H1 (cell line): ENCODE measurements at regions not wholly inside any gene's neighbourhood (a gene's known extent, or its start where the extent isn't known, plus 50 kb on each side); places are given as distances from the start of the nearest gene placed in this dataset.

ENCODE experiments used
- CTCF ChIA-PET: fragments of 300-600 bp; sonication (Branson Sonifier 250); formaldehyde crosslinking; loops from one replicate; lab custom pipeline; 2021; ENCODE audit not compliant: partially characterized antibody; lab: Charles Lee
- POLR2A ChIA-PET: fragments of 300-600 bp; sonication (Branson Sonifier 250); formaldehyde crosslinking; loops from one replicate; lab custom pipeline; 2021; ENCODE audit warnings: inconsistent platforms; ENCODE audit not compliant: partially characterized antibody; lab: Charles Lee
- DNase-seq, 2 experiments: peaks; one replicate each; pipeline versions ENCODE4 v3.0.0 to v3.0.0-alpha.2; 2010 to 2022; ENCODE audit warnings: low spot score in 2 of 2, low read depth in 1 of 2, mixed read lengths in 1 of 2
- FAIRE-seq: peaks from 2 replicates; lab custom pipeline; 2011; peaks lifted over from hg19 to GRCh38; lab: Jason Lieb, UNC
- H2AFZ ChIP-seq: 2 replicates; pipeline ENCODE4 v1.8.1; 2012; ENCODE audit warnings: low read length, inconsistent platforms
- H2AK5ac ChIP-seq: 2 replicates; pipeline ENCODE4 v1.6.1; 2013; ENCODE audit warnings: low read depth, low read length
- H2BK120ac ChIP-seq: replicated peaks from 2 replicates; pipeline ENCODE3; 2013; ENCODE audit warnings: low read depth, low read length, inconsistent platforms
- H2BK12ac ChIP-seq: 2 replicates; pipeline ENCODE4 v1.6.1; 2013; ENCODE audit warnings: low read depth, low read length
- H2BK15ac ChIP-seq: 2 replicates; pipeline ENCODE4 v1.6.1; 2013; ENCODE audit warnings: low read length
- H2BK20ac ChIP-seq: 2 replicates; pipeline ENCODE4 v1.6.1; 2013; ENCODE audit warnings: low read length
- H2BK5ac ChIP-seq: 2 replicates; pipeline ENCODE4 v1.6.1; 2013; ENCODE audit warnings: low read depth, low read length
- H3K14ac ChIP-seq: 2 replicates; pipeline ENCODE4 v1.6.1; 2013; ENCODE audit warnings: inconsistent platforms; ENCODE audit not compliant: insufficient read length
- H3K18ac ChIP-seq: 2 replicates; pipeline ENCODE4 v1.6.1; 2013; ENCODE audit warnings: low read length; ENCODE audit errors: extremely low read depth
- H3K23ac ChIP-seq: 2 replicates; pipeline ENCODE4 v1.6.1; 2013; ENCODE audit warnings: inconsistent platforms; ENCODE audit not compliant: insufficient read length
- H3K23me2 ChIP-seq: 2 replicates; pipeline ENCODE4 v1.6.1; 2013; ENCODE audit warnings: low read depth, low read length
- H3K27ac ChIP-seq: 2 replicates; pipeline ENCODE4 v1.6.1; 2011; ENCODE audit warnings: low read depth, low read length, inconsistent platforms
- H3K27me3 ChIP-seq, 4 experiments: replicated peaks in 1 of 4; 1 replicate in 1 of 4; 2 replicates in 3 of 4; pipeline versions ENCODE4 v1.6.1 to v1.8.1; 2011 to 2013; ENCODE audit warnings: low read length in 3 of 4, mild to moderate bottlenecking in 3 of 4, inconsistent platforms in 2 of 4, mixed read lengths in 2 of 4, moderate library complexity in 1 of 4; ENCODE audit not compliant: control insufficient read depth in 3 of 4, insufficient read depth in 3 of 4; ENCODE audit errors: extremely low read depth in 1 of 4
- H3K36me3 ChIP-seq, 4 experiments: 2 replicates each; pipeline versions ENCODE4 v1.6.1 to v1.8.1; 2011 to 2013; ENCODE audit warnings: mild to moderate bottlenecking in 4 of 4, low read length in 3 of 4, moderate library complexity in 2 of 4, control low read depth in 1 of 4, inconsistent platforms in 1 of 4; ENCODE audit not compliant: insufficient read depth in 4 of 4, control insufficient read depth in 2 of 4
- H3K4ac ChIP-seq: replicated peaks from 2 replicates; pipeline ENCODE3; 2013; ENCODE audit warnings: low read length, low read depth, mixed read lengths, inconsistent platforms; ENCODE audit not compliant: insufficient read length
- H3K4me1 ChIP-seq, 4 experiments: replicated peaks in 1 of 4; 1 replicate in 1 of 4; 2 replicates in 3 of 4; pipeline versions ENCODE4 v1.6.1 to v1.8.1; 2011 to 2013; ENCODE audit warnings: low read length in 3 of 4, inconsistent platforms in 2 of 4, mixed read lengths in 1 of 4; ENCODE audit not compliant: insufficient read depth in 4 of 4, control insufficient read depth in 3 of 4
- H3K4me2 ChIP-seq, 2 experiments: 2 replicates each; pipeline versions ENCODE4 v1.6.1 to v1.8.1; 2011 to 2013; ENCODE audit warnings: low read depth in 2 of 2, low read length in 2 of 2, control low read depth in 1 of 2, inconsistent platforms in 1 of 2, mild to moderate bottlenecking in 1 of 2; ENCODE audit not compliant: insufficient read depth in 1 of 2
- H3K4me3 ChIP-seq, 4 experiments: fragments of 200-600, 300-600 bp in 1 of 4; sonication (generic), shearing (Covaris generic), sonication (Bioruptor Twin) in 1 of 4; 2 replicates each; pipeline versions ENCODE4 v1.5.1 to v1.8.1; 2011 to 2016; ENCODE audit warnings: low read length in 4 of 4, low read depth in 3 of 4, control low read depth in 2 of 4, inconsistent platforms in 2 of 4, mild to moderate bottlenecking in 2 of 4, mixed read lengths in 1 of 4, moderate library complexity in 1 of 4; ENCODE audit not compliant: insufficient read depth in 2 of 4; ENCODE audit errors: extremely low read depth in 1 of 4
- H3K56ac ChIP-seq: replicated peaks from 2 replicates; pipeline ENCODE3; 2013; ENCODE audit warnings: low read depth, mild to moderate bottlenecking, mixed read lengths, low read length, inconsistent platforms; ENCODE audit not compliant: insufficient read length
- H3K79me1 ChIP-seq: 2 replicates; pipeline ENCODE4 v1.6.1; 2013; ENCODE audit warnings: low read depth, low read length, control low read depth
- H3K79me2 ChIP-seq, 2 experiments: 2 replicates each; pipeline versions ENCODE4 v1.6.1 to v1.8.1; 2012 to 2013; ENCODE audit warnings: low read length in 2 of 2, mild to moderate bottlenecking in 2 of 2, inconsistent platforms in 1 of 2; ENCODE audit not compliant: insufficient read depth in 2 of 2, control insufficient read depth in 1 of 2
- H3K9ac ChIP-seq, 4 experiments: replicated peaks in 1 of 4; 1 replicate in 1 of 4; 2 replicates in 3 of 4; pipeline versions ENCODE4 v1.6.1 to v1.8.1; 2011 to 2013; ENCODE audit warnings: low read depth in 3 of 4, low read length in 3 of 4, control low read depth in 2 of 4, mild to moderate bottlenecking in 2 of 4, moderate library complexity in 2 of 4, inconsistent platforms in 1 of 4; ENCODE audit errors: extremely low read depth in 1 of 4
- H3K9me3 ChIP-seq, 2 experiments: 2 replicates each; pipeline versions ENCODE4 v1.6.1 to v1.8.1; 2012 to 2013; ENCODE audit warnings: mild to moderate bottlenecking in 2 of 2, moderate library complexity in 2 of 2, control low read depth in 1 of 2, inconsistent platforms in 1 of 2, low read depth in 1 of 2, low read length in 1 of 2, mixed read lengths in 1 of 2; ENCODE audit not compliant: insufficient read depth in 2 of 2
- H4K20me1 ChIP-seq, 2 experiments: replicated peaks in 1 of 2; 2 replicates each; pipeline versions ENCODE3 to v1.8.1; 2011 to 2013; ENCODE audit warnings: inconsistent platforms in 2 of 2, low read length in 2 of 2, mild to moderate bottlenecking in 1 of 2; ENCODE audit not compliant: insufficient read depth in 2 of 2, control insufficient read depth in 1 of 2
- H4K5ac ChIP-seq: 2 replicates; pipeline ENCODE4 v1.6.1; 2013; ENCODE audit warnings: low read length, low read depth, mixed read lengths, inconsistent platforms; ENCODE audit not compliant: insufficient read length
- H4K8ac ChIP-seq: 2 replicates; pipeline ENCODE4 v1.8.0; 2013; ENCODE audit warnings: mild to moderate bottlenecking, moderate library complexity, low read length, inconsistent platforms; ENCODE audit not compliant: insufficient read depth; ENCODE audit errors: extremely low read depth
- H4K91ac ChIP-seq: replicated peaks from 2 replicates; pipeline ENCODE3; 2013; ENCODE audit warnings: low read length, mixed read lengths, inconsistent platforms; ENCODE audit not compliant: insufficient read length
- ATF3 ChIP-seq: IDR thresholded peaks from 2 replicates; pipeline ENCODE4 v1.6.1; 2011; ENCODE audit warnings: low read depth, mild to moderate bottlenecking, low read length; ENCODE audit not compliant: insufficient read depth
- GABPA ChIP-seq: IDR thresholded peaks from 2 replicates; pipeline ENCODE4 v1.6.1; 2011; ENCODE audit warnings: mild to moderate bottlenecking, low read length, moderate library complexity, borderline replicate concordance; ENCODE audit not compliant: insufficient read depth
- HDAC2 ChIP-seq, 2 experiments: fragments of 300-600 bp in 1 of 2; sonication (generic) in 1 of 2; IDR thresholded peaks; 2 replicates each; pipeline ENCODE4 v1.6.1; 2011 to 2012; ENCODE audit warnings: low read depth in 2 of 2, low read length in 2 of 2, mild to moderate bottlenecking in 2 of 2, moderate library complexity in 2 of 2, borderline replicate concordance in 1 of 2, inconsistent platforms in 1 of 2
- MAFK ChIP-seq: IDR thresholded peaks from 2 replicates; pipeline ENCODE4 v1.6.1; 2012; ENCODE audit warnings: low read depth, mild to moderate bottlenecking, improper control_type of control experiment, low read length
- POU5F1 ChIP-seq: IDR thresholded peaks from 2 replicates; pipeline ENCODE4 v1.6.1; 2011; ENCODE audit warnings: low read depth, mild to moderate bottlenecking, low read length, moderate library complexity
- SIN3A ChIP-seq, 2 experiments: IDR thresholded peaks in 1 of 2; conservative IDR thresholded peaks in 1 of 2; 2 replicates each; pipeline ENCODE4 v1.6.1; 2011 to 2012; ENCODE audit warnings: low read length in 2 of 2, improper control_type of control experiment in 1 of 2, low read depth in 1 of 2, mild to moderate bottlenecking in 1 of 2
- SP4 ChIP-seq: IDR thresholded peaks from 2 replicates; pipeline ENCODE4 v1.6.1; 2012; ENCODE audit warnings: low read length, inconsistent platforms
- TBP ChIP-seq: IDR thresholded peaks from 2 replicates; pipeline ENCODE4 v1.6.1; 2011; ENCODE audit warnings: low read depth, low read length, improper control_type of control experiment
- WGBS, 2 experiments: shearing (Covaris generic) in 1 of 2; methylation state at CpG; one replicate each; pipeline versions ENCODE4 v1.1.6 to v1.1.7; 2013 to 2015; ENCODE audit warnings: low lambda C conversion rate in 2 of 2, mixed read lengths in 2 of 2, inconsistent platforms in 1 of 2, low coverage in 1 of 2, missing lambda C conversion rate in 1 of 2; ENCODE audit not compliant: insufficient replicate concordance in 2 of 2, insufficient coverage in 1 of 2, insufficient read length in 1 of 2; ENCODE audit errors: extremely low coverage in 1 of 2, missing lambda C conversion rate in 1 of 2; 5-methylcytosine and 5-hydroxymethylcytosine counted together
- TF ChIP-seq, protein P1 (sequence below): IDR thresholded peaks from 2 replicates; pipeline ENCODE4 v1.6.1; 2012; ENCODE audit warnings: inconsistent platforms

DNA sequence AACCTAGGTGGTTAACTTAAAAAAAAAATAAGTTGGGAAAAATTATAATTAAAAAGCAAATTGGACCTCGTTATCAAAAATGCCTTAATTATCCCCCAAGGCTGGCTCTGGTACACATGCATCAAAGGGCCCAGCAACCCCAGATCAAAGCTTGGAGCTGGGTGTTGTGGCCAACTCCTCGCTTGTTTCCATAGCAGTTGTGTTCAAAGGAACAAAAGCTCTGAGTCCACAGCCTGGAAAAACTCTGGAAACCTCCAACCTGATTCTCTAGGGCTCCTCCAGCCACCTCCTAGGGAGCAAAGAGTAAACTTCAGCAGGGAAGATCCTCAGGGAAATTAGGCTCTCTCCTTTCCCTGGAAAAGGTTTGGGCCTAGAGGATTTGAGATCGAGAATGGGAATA, 149.4 kb downstream of the NXPE2 start:
- POLR2A ChIA-PET, result interaction anchor here (0.6 kb wide), 1 partner anchor 598 kb away, joined by 3 read pairs; no protein-coding TSS in a partner anchor
- Histone ChIP-seq H3K14ac (no peak overlapping the region), H3K79me2 (no peaks in the 10 kb centered on the region), H3K56ac (no peak overlapping the region), H2BK12ac (no peak overlapping the region), H3K9me3 (peaks cover 0 to 4% of the 10 kb centered on the region in 2 experiments; a peak in 2 of 4 replicates), H3K4me2 (no peak overlapping the region), H2BK15ac (no peak overlapping the region), H3K4ac (no peak overlapping the region), H3K27me3 (peaks cover 0 to 6% (median 2%) of the 10 kb centered on the region in 4 experiments; a peak in 4 of 7 replicates), H2AFZ (no peak overlapping the region), H3K36me3 (no peaks in the 10 kb centered on the region), H4K8ac (no peak overlapping the region), H3K4me1 (peaks cover 0 to 12% (median 5%) of the 10 kb centered on the region in 4 experiments), H2BK120ac (no peak overlapping the region), H4K91ac (no peak overlapping the region), H3K79me1 (no peaks in the 10 kb centered on the region), H2AK5ac (no peak overlapping the region), H3K23me2 (no peaks in the 10 kb centered on the region), H3K27ac (no peak overlapping the region), H3K9ac (no peak overlapping the region), H3K18ac (no peak overlapping the region), H2BK20ac (no peak overlapping the region), H3K23ac (no peak overlapping the region), H4K20me1 (no peaks in the 10 kb centered on the region), H2BK5ac (no peak overlapping the region), H4K5ac (no peak overlapping the region), H3K4me3 (no peak overlapping the region)
- DNase-seq, result no peak
- FAIRE-seq, result no peak
- 85% methylated on average over 3 of the region's 3 CpGs; no CpG with 5 or more reads in 1 of the 2 experiments for WGBS, 2 experiments
- CTCF ChIA-PET, result interaction anchor here (0.7 to 3.0 kb wide), 3 partner anchors 65 to 1448 kb away, joined by 3 to 7 read pairs (median 3); no protein-coding TSS in a partner anchor
- no peak for TF ChIP-seq ATF3
- TF ChIP-seq SIN3A (conservative IDR thresholded peaks at IDR 0.05 in 1 of 2, IDR thresholded peaks at IDR 0.05 in 1 of 2; ENCODE audit: low read depth in 1 of 2, low read length in 2 of 2), result no peak
- no peak for TF ChIP-seq GABPA
- no peak for TF ChIP-seq HDAC2 (IDR thresholded peaks at IDR 0.05; ENCODE audit: borderline replicate concordance in 1 of 2, low read depth in 2 of 2, low read length in 2 of 2)
- no peak for TF ChIP-seq TBP
- TF ChIP-seq POU5F1, result no peak
- no peak for TF ChIP-seq SP4
- TF ChIP-seq MAFK, result no peak
- TF ChIP-seq, protein P1, sequence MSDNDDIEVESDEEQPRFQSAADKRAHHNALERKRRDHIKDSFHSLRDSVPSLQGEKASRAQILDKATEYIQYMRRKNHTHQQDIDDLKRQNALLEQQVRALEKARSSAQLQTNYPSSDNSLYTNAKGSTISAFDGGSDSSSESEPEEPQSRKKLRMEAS, result no peak
